Fibroblast of lung (primary cell): ENCODE measurements at regions not wholly inside any gene's neighbourhood (a gene's known extent, or its start where the extent isn't known, plus 50 kb on each side); places are given as distances from the start of the nearest gene placed in this dataset.

ENCODE experiments used
- DNase-seq, 2 donors: peaks; one replicate each; pipeline versions ENCODE4 v3.0.0 to v3.0.0-alpha.2; 2010; ENCODE audit warnings: low read depth in 2 of 2
- H2AFZ ChIP-seq: 2 replicates; pipeline ENCODE4 v1.5.1; 2012; ENCODE audit warnings: low read length, control low read depth, inconsistent platforms
- H3K27ac ChIP-seq: 2 replicates; pipeline ENCODE4 v1.5.1; 2011; ENCODE audit warnings: low read length, control low read depth; ENCODE audit not compliant: insufficient read depth
- H3K27me3 ChIP-seq: 2 replicates; pipeline ENCODE4 v1.5.1; 2011; ENCODE audit warnings: mild to moderate bottlenecking, low read length; ENCODE audit not compliant: control insufficient read depth, insufficient read depth
- H3K36me3 ChIP-seq: 2 replicates; pipeline ENCODE4 v1.5.1; 2011; ENCODE audit warnings: low read length; ENCODE audit not compliant: control insufficient read depth, insufficient read depth
- H3K4me1 ChIP-seq: 2 replicates; pipeline ENCODE4 v1.5.1; 2011; ENCODE audit warnings: low read length; ENCODE audit not compliant: control insufficient read depth, insufficient read depth; ENCODE audit errors: extremely low read depth
- H3K4me2 ChIP-seq: 2 replicates; pipeline ENCODE4 v1.5.1; 2011; ENCODE audit warnings: low read length, control low read depth; ENCODE audit not compliant: insufficient read depth; ENCODE audit errors: extremely low read depth
- H3K4me3 ChIP-seq, 4 experiments: fragments of 200-600 bp in 1 of 4; sonication (generic) in 1 of 4; replicated peaks in 1 of 4; 2 replicates each; pipeline ENCODE4 v1.5.1; 2011 to 2016; ENCODE audit warnings: low read length in 4 of 4, low read depth in 3 of 4, mild to moderate bottlenecking in 3 of 4, control low read depth in 2 of 4, inconsistent platforms in 1 of 4, mixed read lengths in 1 of 4; ENCODE audit not compliant: insufficient read depth in 1 of 4; ENCODE audit errors: control extremely low read depth in 1 of 4
- H3K79me2 ChIP-seq: 2 replicates; pipeline ENCODE4 v1.5.1; 2012; ENCODE audit warnings: mild to moderate bottlenecking, low read length, inconsistent platforms; ENCODE audit not compliant: control insufficient read depth, insufficient read depth
- H3K9ac ChIP-seq: 2 replicates; pipeline ENCODE4 v1.5.1; 2011; ENCODE audit warnings: mild to moderate bottlenecking, low read length, control low read depth; ENCODE audit not compliant: insufficient read depth
- H3K9me3 ChIP-seq: 2 replicates; pipeline ENCODE4 v1.5.1; 2012; ENCODE audit warnings: low read depth, low read length; ENCODE audit not compliant: control insufficient read depth, insufficient read depth
- H4K20me1 ChIP-seq: 2 replicates; pipeline ENCODE4 v1.5.1; 2011; ENCODE audit warnings: low read length; ENCODE audit not compliant: control insufficient read depth, insufficient read depth; ENCODE audit errors: extremely low read depth
- EZH2 ChIP-seq: IDR thresholded peaks from 2 replicates; pipeline ENCODE4 v1.5.1; 2012; ENCODE audit warnings: low read length, control low read depth, mild to moderate bottlenecking; ENCODE audit errors: missing control alignments
- TF ChIP-seq, protein P1 (sequence below), 2 donors: IDR thresholded peaks in 1 of 2; conservative IDR thresholded peaks in 1 of 2; 1 replicate in 1 of 2; 2 replicates in 1 of 2; pipeline ENCODE4 v1.5.1; 2011 to 2012; ENCODE audit warnings: low read length in 2 of 2, control low read depth in 1 of 2, inconsistent platforms in 1 of 2, low read depth in 1 of 2, mild to moderate bottlenecking in 1 of 2

DNA sequence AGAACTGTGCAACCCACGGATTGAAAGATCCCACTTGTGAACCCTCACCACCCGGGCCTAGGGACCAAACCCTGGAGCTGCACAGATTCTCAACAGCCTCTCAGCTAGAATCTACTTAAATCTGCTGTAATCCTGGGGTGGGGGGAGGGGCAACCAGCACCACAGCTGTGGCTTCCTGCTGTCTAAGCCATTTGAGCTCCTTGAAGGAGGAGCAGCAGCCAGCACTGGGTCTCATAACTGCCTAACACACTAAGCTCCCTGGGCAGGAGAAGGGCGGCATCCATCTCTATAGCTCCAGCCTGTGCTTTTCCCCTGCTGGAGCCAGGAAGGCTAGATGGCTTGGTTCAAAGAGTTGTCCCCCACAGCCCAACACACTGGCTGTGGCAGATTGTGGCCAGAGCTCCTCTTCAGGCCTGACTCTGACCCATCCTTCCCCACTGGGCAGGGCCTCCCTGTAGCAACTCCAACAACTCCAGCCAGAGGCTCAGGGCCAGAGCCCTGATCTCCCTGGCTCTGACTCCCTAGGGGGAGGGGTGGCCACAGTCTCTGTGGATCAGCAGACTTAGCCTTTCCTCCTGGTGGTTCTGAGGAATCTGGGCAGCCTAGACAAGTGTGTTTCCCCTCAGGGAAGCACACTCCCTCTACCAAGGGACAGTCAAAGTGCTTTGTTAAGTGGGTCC lies 72.0 kb upstream of the C9orf72 start:
- TF ChIP-seq EZH2: no peak
- TF ChIP-seq, protein P1, sequence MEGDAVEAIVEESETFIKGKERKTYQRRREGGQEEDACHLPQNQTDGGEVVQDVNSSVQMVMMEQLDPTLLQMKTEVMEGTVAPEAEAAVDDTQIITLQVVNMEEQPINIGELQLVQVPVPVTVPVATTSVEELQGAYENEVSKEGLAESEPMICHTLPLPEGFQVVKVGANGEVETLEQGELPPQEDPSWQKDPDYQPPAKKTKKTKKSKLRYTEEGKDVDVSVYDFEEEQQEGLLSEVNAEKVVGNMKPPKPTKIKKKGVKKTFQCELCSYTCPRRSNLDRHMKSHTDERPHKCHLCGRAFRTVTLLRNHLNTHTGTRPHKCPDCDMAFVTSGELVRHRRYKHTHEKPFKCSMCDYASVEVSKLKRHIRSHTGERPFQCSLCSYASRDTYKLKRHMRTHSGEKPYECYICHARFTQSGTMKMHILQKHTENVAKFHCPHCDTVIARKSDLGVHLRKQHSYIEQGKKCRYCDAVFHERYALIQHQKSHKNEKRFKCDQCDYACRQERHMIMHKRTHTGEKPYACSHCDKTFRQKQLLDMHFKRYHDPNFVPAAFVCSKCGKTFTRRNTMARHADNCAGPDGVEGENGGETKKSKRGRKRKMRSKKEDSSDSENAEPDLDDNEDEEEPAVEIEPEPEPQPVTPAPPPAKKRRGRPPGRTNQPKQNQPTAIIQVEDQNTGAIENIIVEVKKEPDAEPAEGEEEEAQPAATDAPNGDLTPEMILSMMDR (conservative IDR thresholded peaks at IDR 0.05 in 1 of 2, IDR thresholded peaks at IDR 0.05 in 1 of 2; ENCODE audit: low read depth in 1 of 2, low read length in 2 of 2): no peak
- no peaks in the 10 kb centered on the region for H3K4me1 ChIP-seq
- no peaks in the 10 kb centered on the region for H4K20me1 ChIP-seq
- H3K27ac ChIP-seq: no peak overlapping the region
- no peak overlapping the region for H3K9ac ChIP-seq
- no peaks in the 10 kb centered on the region for H3K79me2 ChIP-seq
- H3K27me3 ChIP-seq: no peaks in the 10 kb centered on the region
- no peak overlapping the region for H3K4me2 ChIP-seq
- no peaks in the 10 kb centered on the region for H3K9me3 ChIP-seq
- DNase-seq: no peak
- H3K36me3 ChIP-seq: no peaks in the 10 kb centered on the region
- H3K4me3 ChIP-seq: no peak overlapping the region
- no peak overlapping the region for H2AFZ ChIP-seq

DNA sequence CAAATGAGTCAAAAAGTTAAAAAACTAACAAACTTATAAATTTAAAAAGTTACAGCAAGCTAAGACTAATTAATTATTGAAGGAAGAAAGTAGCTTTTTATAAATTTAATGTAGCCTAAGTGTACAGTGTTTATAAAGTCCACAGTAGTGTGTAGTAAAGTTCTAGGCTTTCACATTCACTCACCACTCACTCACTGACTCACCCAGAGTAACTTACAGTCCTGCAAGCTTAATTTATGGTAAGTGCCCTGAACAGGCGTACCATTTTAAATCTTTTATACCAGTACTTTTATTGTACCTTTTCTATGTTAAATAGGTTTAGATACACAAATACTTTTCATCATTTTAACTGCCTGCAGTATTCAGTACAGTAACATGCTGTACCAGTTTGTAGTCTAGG lies 80.0 kb upstream of the C9orf72 start:
- Histone ChIP-seq H3K36me3 (no peaks in the 10 kb centered on the region), H3K27ac (no peak overlapping the region), H4K20me1 (no peaks in the 10 kb centered on the region), H3K4me2 (no peak overlapping the region), H3K4me3 (no peak overlapping the region), H3K27me3 (no peaks in the 10 kb centered on the region), H3K4me1 (no peaks in the 10 kb centered on the region), H3K79me2 (no peaks in the 10 kb centered on the region), H2AFZ (no peak overlapping the region), H3K9ac (no peak overlapping the region), H3K9me3 (no peaks in the 10 kb centered on the region)
- DNase-seq: no peak
- no peak for TF ChIP-seq EZH2
- TF ChIP-seq, protein P1 (conservative IDR thresholded peaks at IDR 0.05 in 1 of 2, IDR thresholded peaks at IDR 0.05 in 1 of 2; ENCODE audit: low read depth in 1 of 2, low read length in 2 of 2): no peak

DNA sequence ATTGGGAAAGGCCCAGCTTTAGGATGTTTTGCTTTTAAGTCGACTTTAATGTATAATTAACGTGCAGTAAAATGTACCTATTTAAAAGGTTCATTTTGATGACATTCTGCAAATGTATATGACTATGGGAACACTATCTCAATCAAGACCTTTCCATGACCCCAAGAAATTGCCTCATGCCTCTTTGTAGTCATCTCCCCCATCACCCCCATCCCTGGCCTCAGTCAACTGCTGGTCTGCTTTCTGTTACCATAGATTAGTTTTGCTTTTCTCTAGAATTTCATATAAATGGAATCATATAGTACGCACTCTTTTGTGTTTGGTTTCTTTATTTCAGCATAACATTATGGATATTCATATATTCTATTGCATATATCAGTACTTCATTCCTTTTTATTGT lies 80.7 kb upstream of the C9orf72 start:
- no peaks in the 10 kb centered on the region for H3K27me3 ChIP-seq
- H3K27ac ChIP-seq: no peak overlapping the region
- no peak overlapping the region for H3K9ac ChIP-seq
- no peaks in the 10 kb centered on the region for H3K36me3 ChIP-seq
- TF ChIP-seq EZH2: no peak
- TF ChIP-seq, protein P1 (conservative IDR thresholded peaks at IDR 0.05 in 1 of 2, IDR thresholded peaks at IDR 0.05 in 1 of 2; ENCODE audit: low read depth in 1 of 2, low read length in 2 of 2): no peak
- H3K4me1 ChIP-seq: no peaks in the 10 kb centered on the region
- H3K9me3 ChIP-seq: no peaks in the 10 kb centered on the region
- no peaks in the 10 kb centered on the region for H3K79me2 ChIP-seq
- H3K4me2 ChIP-seq: no peak overlapping the region
- H2AFZ ChIP-seq: no peak overlapping the region
- H4K20me1 ChIP-seq: no peaks in the 10 kb centered on the region
- no peak for DNase-seq
- no peak overlapping the region for H3K4me3 ChIP-seq
